GM18508 (cell line): ENCODE measurements at regions not wholly inside any gene's neighbourhood (a gene's known extent, or its start where the extent isn't known, plus 50 kb on each side); places are given as distances from the start of the nearest gene placed in this dataset.

Experiments
- ATAC-seq: cut with Tn5 transposase; IDR thresholded peaks from one replicate; pipeline ENCODE4 v1.9.1; 2021; ENCODE audit warnings: moderate number of reproducible peaks; ENCODE audit not compliant: insufficient read depth, unreplicated experiment

DNA sequence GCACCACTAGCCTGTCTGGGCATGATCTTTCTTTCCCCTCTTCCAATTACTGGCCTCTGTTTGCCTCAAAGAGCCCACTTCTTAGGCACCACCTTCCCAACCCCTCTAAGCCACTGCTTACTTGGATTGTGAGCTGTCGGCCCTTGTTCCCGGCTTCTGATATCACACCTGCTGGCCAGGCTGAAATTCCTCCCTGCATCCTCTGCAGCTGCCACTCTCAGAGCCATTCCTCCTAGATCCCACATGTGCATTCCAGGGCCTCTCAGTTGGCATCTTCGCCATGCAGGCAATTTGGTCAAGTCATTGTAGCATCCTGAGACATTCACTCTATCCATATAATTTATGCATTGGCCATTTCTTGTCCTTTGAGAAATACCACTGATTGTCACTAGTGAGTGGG is 135.9 kb downstream of the OLIG3 start:
- no peak for ATAC-seq

DNA sequence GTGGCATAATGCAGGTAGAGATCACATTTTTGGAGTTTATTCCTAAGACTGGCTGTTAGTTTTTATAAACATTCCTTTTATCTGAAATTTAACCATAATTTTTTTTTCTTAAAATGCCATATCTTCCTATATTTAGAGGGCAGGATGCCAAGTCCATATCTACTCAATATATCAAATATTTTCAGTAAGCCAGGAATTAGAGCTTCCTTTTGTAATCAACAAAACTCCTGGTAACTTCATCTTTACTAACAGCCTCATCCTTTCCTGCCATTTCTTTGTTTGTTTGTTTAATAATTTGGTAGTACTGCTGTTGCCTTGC is 136.3 kb downstream of the OLIG3 start:
- ATAC-seq: no peak

DNA sequence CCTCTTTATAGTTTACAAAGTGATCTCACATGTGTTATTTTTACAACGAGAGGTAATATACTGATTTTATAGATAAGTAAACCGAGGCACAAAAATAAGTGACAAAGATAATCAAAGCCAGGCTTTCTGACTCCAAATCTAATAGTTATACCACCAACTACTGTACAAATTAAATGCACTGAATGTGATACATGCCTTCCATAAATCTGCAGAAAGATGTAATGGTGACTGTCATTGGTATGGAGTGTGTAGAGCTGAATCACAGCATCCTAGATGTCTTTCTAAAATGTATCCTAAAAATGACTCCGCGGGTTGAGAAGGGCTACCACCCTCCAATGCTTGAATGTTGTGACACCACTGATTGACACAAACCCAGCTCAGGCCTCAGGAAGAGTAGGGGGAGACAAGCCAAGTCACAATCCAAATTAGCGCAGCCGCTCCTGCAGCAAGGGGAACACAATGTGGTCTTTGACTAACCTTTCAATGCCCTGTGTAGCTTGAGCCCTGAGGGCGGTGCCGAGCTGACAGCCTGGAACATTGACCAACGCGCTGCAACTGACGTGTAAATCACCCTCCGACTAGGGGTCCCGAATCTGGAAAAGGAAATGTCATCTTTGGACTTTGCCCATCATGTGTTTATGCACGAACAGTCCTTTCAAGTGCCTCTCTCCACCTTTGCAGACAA is 136.8 kb downstream of the OLIG3 start:
- ATAC-seq: no peak

DNA sequence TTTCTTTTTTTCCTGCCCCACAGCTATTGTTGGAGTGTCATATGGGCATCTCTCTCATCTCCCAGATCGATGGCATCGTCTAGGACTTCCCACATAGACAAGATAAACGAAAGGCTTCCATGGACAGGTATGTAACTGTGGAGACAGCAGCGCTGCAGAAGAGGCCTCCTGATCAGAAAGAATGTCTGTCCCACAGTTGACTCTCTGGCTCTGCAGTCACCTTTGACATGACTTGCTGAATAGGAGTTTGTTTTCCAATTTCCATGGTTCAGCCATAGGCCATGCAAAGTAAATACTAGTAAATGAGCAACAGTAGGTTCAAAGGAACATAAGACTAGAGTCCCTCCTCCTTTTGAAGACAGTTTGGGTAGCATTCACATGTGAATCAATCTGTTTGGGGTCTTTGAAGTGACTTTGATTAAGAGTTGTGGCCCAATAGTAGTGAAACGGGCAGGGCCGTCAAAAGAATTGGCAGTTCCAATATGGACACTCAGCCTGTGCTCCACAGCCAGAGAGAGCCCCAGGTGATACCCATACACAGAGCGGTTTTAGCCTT is 134.7 kb upstream of the IFNGR1 start:
- no peak for ATAC-seq

DNA sequence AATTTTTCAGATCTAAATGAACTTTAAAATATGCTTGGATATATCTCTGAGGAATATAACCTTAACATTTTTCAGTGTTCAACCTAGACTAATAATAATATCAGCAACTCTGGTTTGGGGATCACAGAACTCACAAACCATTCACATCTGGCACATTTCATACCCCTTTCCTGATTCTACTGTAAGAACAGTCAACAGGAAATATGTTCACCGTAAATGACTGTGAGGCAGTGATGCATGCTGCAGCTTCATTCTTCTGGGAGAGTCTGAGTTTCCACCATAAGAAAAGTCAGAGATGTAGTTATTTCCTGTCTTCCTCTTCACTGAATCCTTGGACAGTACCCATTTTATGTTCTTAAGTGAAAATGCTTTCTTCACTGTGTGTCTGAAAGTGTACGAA is 134.2 kb upstream of the IFNGR1 start:
- no peak for ATAC-seq

DNA sequence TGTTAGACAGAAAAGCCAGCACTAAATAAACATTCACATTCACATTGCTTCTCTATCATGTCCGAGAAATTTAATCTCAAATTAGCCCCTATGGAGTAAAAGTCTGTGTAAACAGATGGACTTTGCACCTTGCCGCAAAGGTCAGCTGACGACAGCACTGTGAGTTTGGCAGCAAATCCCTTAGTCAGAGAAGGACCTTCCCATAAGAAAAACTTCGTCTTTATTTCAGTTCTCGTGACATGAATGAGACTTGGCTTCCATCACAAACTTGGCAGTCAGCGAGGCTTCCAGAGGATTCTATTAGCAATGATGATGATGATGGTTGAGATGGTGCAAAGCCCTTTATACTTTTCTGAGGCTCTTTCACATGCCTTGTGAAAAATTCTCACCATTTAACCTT is 133.7 kb upstream of the IFNGR1 start:
- no peak for ATAC-seq

DNA sequence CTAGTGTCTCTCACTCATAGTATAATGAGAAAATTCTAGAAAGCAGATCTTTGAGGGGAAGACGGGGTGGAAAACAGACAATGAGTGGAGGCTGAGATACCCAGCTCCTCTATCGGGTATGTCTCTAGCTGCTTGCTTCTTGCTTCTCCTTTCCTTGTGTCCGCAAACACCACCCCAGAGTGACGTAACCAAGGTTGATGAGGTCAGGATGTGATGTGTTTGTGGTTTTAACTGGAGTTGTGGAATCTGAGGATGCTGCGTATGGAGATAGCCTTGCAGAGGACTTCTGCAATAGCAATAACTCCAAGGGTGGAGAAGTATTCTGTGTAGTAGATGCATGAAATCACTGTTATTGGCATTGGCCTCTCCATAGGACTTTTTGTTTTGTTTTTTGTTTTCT is 132.7 kb upstream of the IFNGR1 start:
- no peak for ATAC-seq

DNA sequence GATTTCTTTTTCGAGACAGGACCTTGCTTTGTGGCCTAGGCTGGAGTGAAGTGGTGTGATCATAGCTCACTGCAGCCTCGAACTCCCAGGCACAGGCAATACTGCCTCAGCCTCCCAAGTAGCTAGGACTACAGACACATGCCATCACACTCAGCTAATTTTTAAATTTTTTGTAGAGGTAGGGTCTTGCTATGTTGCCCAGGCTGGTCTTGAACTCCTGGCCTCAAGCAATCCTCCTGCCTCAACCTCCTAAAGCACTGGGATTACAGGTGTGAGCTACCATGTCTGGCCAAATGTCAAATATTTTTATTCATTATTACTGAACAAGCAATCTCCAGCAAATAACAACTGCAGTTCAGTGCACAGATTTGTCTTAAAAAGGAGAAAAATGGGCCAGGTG is 131.7 kb upstream of the IFNGR1 start:
- no peak for ATAC-seq

DNA sequence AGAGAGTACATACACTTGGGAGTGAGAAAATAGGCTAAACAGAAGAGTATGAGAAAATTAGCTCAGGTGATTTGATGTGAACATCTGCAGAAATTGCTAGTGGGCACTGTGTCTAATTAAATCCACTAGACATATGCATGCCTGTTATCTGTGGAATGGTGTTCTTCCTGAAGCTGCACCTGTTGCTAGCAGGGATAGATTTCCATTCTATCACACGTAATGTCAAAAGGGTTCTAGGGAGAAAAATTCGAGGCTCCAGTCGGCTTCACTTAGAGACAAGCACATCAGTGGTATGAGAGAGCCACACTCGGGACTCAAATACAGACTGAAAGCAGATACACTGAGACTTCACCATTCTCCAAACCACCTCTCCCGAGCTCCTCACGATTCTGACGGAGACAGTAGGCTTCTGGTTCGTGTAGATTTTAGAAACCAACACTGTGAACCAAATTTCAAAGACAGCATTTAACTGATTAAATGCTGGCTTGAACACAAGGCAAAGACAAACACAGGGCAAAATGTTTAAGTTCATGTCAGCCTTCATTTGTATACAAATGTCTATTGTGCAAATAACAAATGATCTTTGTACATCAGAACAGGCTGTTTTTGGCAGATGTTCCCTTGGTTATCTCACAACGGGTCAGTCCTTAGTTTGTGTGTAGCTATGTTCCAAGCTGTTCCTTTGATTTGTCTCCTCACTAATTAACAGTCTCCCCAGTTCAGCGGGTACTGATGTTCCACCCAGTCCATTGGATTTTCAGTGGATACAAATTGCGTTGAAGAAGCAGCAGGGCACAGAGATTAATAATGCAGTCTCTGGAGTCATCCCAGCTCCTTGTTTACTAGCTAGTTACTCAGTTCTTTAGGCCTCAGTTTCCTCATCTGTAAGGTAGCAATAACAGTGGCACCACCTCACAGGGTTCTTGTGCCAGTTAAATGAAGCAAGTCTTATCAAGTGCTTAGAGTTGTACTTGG is 131.0 kb upstream of the IFNGR1 start:
- ATAC-seq: no peak

DNA sequence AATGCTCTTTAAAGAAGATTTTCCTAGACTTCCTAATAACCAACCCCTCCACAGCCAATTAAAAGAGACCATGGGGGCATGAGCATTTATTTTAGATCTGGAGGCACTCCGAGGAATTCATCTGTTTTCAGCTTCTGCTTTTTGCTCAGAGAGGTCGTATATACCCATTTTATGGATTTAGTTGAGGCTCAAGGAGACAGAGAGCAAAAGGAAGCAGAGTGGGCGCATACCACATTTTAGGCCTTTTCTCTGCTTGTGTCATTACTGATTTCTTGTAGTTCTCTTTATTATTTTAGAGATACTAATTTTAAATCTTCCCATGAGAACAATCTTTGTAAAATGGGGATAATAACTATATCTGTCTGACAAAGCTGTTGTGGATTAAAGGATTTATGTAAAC is 129.6 kb upstream of the IFNGR1 start:
- ATAC-seq: no peak

DNA sequence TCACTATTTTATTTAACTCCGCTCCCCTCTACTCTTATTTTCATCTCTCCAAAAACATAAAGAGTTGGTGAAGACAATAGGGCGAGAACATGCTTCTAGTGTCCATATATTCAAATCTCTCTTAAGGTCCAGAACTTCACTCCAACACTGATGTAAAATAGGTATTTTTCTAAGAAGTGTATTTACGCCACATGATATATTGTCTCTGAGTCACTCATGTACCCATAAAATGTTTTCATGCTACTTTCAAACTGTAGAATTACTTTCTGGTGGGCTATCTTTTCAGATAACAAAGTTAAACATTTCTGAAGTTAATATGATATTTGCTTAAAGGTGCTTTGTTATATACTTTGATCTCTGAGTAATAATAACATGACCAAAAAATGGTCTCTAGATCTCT is 124.1 kb upstream of the IFNGR1 start:
- ATAC-seq: no peak

DNA sequence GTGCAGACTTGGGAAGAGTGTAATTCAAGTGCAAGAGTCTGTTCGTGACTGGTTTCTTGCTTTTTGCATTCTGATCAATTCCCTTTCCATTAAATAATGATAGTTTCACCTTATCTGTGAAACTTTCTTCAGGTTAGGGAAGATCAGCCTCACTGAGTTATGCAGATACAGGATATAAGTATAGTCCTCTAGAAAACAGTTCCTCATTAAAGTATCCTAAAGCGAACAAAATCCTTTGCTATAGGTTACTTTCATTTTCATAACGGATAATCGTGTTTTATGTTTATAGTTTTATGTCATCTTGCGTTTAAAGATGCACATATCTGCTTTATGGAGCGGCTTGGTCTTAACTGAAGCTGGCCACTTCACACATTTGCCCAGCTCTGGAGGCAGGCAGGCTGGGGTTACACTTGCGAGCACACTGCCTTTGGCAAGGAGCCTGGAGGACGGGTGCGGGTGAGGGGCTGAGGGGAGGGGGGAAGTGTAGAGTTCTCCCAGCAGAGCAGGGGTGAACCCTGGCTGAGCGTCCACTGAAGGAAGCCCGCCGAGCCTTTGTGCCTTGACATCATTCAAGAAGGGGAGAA is 123.5 kb upstream of the IFNGR1 start:
- no peak for ATAC-seq

DNA sequence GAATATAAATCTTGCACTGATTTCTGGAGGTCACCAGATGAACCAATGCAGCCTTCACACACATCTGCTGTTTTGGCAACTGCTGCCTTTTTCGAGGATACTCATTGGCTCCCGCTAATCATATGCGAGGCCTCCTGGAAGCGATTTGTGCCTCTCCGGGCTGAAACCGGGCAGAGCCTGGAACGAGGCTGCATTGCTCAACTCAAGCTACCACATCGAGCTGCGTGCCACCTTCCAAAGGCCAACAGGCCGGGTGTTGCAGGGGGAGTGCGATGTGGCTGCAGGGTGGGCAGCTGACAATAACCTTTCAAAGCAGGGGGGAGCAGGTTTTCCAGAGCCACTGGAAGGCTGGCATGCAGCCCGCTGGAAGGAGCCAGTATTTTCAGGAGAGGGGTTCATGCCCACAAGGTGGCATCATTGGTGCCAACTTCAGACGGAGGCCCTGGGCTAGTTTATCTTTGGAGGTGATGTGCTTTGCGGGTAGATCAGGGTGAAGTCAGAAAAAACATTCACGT is 122.6 kb upstream of the IFNGR1 start:
- ATAC-seq: no peak

DNA sequence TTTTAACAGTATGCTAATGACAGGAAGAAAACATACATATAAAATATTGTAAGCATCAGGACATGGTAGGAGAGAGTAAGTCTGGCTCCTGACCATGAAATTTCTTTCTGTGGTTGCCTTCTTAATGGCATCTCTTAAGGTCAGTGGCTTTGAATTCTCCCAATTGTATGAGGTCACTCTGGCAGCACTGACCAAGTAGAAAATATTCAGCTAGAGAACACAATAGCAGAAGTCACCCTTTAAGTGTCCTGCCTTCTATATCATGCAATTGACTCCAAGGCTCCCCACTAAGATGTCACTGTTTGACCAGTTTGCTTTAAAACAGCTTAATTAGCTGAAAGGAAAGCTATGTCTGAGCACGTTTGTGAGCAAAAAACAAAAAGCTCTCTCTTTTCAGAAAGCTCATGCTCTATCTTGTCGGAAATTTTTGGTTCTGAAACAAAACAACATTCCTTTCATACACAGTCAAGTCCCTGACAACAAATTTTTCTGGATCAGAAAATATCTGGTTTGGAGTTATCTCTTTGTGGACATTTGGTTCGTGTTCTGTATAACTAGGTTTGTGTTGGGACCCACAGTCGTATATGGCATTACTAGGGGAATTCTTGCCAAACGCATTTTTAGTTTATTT is 120.9 kb upstream of the IFNGR1 start:
- ATAC-seq: no peak

DNA sequence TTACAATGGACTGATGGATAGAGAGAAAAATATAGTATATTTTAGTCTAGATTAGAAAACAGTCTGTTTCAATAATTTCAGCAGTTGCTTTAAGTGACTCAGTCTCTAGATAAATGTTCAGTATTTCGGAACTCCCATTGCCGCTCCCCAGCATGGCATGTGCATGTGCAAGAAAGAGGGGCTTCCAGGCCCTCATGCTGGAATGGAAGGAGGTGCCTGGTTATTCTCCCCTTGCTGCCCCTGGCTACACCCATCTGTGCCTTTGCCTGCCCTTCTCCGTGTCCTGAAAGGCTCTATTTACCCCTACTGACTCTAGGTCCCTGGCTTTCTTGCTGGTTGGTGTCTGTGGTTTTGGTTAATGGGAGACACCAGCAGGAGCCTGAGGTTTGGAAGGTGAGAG is 115.7 kb upstream of the IFNGR1 start:
- no peak for ATAC-seq

DNA sequence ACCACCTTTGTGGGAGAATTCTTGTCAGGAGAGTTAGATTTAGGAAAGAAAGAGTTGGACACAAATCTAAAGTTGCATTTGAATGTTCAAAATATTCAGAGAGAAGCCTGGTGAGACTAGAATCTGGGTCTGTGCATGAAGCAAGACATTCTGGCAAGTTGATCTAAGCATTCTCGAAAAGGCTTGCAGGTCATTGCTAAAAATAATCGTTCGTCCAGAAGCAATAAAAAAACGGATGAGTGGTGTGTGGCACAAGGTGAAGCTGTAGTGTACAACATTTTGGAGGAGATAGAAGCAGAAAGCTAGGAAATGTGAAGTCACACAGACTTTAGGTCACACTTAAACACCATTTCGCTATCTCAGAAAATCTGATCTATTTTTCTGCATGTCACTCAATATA is 114.9 kb upstream of the IFNGR1 start:
- no peak for ATAC-seq

DNA sequence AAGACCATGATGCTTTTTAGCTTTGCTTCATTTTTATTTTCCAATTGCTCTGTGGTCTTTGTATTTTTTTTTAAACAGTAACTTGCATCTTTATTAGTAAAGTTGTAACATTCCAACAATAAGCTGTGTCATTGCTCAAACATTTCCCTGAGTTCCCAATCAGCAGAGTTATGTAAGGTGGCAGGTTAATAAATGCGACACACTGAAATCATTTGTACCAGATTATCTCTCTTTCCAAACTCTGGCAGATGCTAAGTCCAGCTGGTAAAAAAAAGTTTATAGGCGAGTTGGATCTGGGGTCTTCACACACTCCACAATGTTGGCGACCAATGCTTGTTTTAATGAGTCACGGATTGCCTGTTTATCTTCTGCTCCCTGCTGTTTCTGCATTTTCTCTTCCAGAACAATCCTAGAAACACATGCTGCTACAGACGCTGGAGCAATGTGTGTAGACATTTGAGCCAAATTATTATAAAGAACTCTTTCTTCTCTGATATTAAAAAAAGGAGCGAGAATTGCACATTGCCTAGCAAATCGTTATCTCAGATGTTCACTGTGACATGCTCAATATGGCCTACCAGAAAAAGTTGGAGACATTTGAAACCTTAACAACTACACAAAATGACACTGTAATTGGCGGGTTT is 113.6 kb upstream of the IFNGR1 start:
- no peak for ATAC-seq

DNA sequence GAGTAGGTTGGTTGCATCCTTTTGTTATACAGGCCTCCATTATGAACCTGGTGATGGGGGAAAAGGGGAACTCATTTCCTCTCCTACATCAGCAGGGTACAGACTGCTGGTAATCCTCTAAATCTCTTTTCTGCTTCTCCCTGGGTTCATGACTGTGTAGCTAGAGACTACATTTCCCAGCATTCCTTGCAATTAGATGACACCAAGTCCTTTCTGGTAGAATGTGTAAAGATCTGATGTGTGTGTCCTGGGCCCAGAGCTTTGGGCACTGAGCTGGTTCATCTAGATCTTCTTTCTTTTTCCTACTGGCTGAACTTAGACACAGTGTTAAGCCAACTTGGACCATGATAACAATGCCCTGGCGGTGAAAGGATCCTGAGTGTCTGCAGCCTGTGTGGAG is 104.7 kb upstream of the IFNGR1 start:
- no peak for ATAC-seq

DNA sequence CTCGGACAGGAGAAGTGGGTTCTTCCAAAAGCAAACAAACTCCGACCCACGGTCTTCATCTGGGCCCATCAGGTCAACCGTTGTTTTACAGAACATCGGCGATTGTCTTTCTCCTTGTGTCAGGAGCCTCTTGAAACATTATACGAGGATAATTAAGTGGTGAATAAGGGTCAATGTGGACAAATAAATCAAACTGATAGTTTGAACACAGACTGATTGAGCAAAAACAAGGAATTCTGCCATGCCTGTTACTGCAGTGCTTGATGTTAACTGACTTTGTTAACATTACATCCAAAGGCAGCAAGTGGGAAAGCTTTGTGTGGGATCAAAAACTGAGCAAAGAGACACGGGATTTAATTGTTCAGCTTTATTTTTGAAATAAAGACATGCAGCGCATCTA is 101.1 kb upstream of the IFNGR1 start:
- no peak for ATAC-seq

DNA sequence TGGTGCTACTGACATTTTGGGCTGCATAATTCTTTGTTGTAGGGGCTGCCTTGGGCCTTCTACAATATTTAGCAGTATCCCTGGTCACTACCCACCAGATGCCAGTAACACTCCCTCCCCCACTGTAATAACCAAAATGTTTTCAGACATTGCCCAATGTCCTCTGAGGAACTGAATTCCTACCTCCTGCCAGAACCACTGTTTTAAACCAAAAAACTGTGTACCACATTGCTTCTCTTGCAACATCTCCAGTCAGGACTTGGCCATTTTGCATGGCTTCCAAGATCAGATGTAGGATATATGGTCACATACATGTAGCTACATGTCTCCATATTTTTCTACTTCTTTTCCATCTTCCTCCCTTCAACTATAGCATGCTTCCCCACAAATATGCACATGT is 97.4 kb upstream of the IFNGR1 start:
- no peak for ATAC-seq
